ENCODE measurements at regions not wholly inside any gene's neighbourhood (a gene's known extent, or its start where the extent isn't known, plus 50 kb on each side); places are given as distances from the start of the nearest gene placed in this dataset.

- TF ChIP-seq EZH2 (IDR thresholded peaks at IDR 0.05; ENCODE audit: borderline replicate concordance, low read depth, low read length, poor library complexity, severe bottlenecking) = no peak
- TF ChIP-seq CTCF (conservative IDR thresholded peaks at IDR 0.05; ENCODE audit: low read depth, low read length) = no peak
Observed at GRCh38 chr12:91533366-91533765, 350.7 kb upstream of the DCN start.

All from A673 (cell line).